D721Med (cell line): ENCODE measurements at regions not wholly inside any gene's neighbourhood (a gene's known extent, or its start where the extent isn't known, plus 50 kb on each side); places are given as distances from the start of the nearest gene placed in this dataset.

Experiments
- DNase-seq: peaks from one replicate; pipeline ENCODE4 v3.0.0; 2011; ENCODE audit warnings: low spot score; ENCODE audit not compliant: insufficient read length
- FAIRE-seq: peaks from 2 replicates; lab custom pipeline; 2011; peaks lifted over from hg19 to GRCh38; lab: Jason Lieb, UNC
- CTCF ChIP-seq: IDR thresholded peaks from 2 replicates; pipeline ENCODE4 v1.5.1; 2012; ENCODE audit warnings: mild to moderate bottlenecking, control low read depth; ENCODE audit not compliant: insufficient read depth; ENCODE audit errors: missing control alignments

- no peak for TF ChIP-seq CTCF
- FAIRE-seq, result no peak
- DNase-seq, result no peak
Measured at GRCh38 chr10:128837478-128837877, 629.6 kb upstream of the MGMT start.

DNA sequence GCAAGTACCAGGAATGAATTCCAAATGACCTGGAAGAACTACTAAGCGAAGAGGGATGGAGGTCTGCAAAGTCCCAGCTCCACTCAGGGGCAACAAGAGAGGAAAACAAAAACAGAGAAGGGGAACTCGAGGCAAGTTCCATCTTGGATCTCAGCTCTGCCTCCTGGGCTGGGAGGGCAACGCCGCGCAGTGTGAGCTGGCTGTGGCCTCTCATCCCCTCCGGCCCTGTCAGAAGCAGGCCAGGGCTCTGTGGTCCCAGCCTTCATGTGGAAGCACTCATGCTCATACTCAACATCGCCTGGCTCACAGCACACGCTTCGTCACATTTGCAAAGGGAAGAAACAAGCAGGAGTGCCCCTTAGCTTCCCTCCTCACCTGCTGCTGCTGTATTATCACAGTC is 627.9 kb upstream of the MGMT start:
- TF ChIP-seq CTCF, result no peak
- DNase-seq (no peak), FAIRE-seq (no peak)

DNA sequence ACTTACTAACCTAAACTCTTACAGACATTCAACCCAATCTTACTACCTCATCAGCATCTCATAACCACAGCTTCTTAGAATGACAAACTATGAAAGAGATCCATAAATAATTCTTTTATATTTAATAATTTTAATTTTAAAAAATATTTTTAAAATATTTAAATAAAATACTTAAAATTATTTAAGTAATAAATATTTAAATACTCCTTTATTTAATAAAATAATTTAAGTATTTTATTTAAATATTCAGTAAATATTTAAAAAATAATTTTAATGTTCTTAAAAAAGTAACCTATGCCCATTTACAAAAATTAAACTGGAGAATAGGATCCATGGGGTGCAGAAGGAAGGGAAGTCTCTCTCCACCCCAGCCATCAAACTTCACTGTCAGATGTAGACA is 627.3 kb upstream of the MGMT start:
- FAIRE-seq, result no peak
- TF ChIP-seq CTCF, result no peak
- no peak for DNase-seq

DNA sequence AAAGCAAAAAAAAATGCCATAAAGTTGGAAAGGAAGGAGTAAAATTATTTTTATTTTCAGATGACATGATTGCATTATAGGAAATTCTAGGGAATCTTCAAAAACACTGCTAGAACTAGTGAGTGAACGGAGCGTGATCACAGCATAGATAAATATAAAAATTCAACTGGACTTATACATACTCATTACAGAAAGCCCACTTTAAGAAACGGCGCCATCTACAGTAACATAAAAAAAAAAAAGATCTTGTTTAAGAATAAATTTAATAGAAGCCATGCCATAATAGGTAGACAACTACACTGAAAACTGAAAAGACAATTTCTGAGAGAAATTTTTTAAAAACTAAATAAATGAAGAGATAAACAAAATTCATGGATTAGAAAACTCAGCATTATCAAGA is 623.1 kb upstream of the MGMT start:
- FAIRE-seq (no peak), DNase-seq (no peak)
- TF ChIP-seq CTCF, result peak; percentile 21

DNA sequence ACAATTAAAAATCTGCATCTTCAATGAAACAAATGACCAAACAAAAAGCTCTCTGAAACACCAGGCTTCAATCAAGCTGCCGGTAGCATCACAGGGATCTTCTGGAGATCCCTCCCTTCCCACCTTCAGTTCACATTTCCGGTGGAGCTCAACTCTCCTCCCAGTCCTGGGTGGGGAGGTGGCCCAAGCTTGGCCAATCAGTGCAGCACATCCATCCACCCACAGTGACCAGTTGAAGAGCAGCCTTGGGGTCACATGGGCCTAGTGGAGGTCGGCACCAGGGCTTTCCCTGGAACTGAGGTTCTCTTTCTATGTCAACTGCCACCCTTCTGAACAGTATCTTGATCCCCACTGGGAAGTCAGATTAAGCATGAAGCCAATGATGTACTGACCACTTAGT is 620.1 kb upstream of the MGMT start:
- DNase-seq, result no peak
- no peak for FAIRE-seq
- no peak for TF ChIP-seq CTCF

DNA sequence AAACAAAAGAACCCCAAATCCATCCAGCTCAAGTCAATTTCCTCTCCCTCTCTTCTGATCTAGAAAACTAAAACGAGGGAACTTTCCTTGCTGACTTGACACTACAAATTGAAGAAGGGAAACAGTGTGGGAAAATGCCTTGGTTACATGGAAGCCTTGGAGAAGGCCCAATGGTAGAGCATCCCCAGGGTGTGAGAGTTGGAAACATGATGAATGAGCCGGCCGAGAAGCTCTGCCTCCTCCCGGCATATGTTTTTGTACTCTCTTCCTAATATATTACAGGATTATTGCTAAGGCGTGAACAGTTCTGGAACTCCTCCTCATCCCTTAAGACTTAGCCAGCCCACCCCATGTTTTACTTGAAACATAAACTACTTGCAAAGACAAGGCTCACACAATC is 618.2 kb upstream of the MGMT start:
- TF ChIP-seq CTCF, result no peak
- FAIRE-seq (no peak), DNase-seq (no peak)

DNA sequence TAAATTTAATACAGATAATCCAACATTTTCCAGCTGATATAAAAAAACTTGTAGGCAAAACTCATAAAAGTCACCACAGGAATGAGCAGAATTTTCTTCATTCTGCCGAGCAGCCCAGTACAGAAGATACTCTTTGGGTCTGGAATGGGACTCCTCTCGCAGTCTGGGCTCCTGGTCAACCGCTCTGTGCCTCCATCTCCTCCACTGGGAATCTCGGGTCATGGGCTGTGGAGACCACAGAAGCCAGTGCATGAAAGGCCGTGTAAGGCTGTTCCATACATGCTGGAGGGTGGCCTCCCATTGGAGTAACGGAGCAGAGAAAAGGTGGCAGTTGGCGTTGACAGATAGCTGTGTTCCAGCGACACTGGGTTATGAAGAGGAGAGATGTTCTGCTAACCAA is 616.4 kb upstream of the MGMT start:
- no peak for FAIRE-seq
- no peak for DNase-seq
- no peak for TF ChIP-seq CTCF
